NT2/D1 (cell line): ENCODE measurements at regions not wholly inside any gene's neighbourhood (a gene's known extent, or its start where the extent isn't known, plus 50 kb on each side); places are given as distances from the start of the nearest gene placed in this dataset.
"Not testable (repeated sequence)": the region's sequence is repeated elsewhere in the genome, so short reads cannot be mapped to it uniquely, and the experiment has no call there.

Experiments used
- DNase-seq: peaks from one replicate; pipeline ENCODE4 v3.0.0-alpha.2; 2011; ENCODE audit warnings: low read depth, low spot score
- H3K27me3 ChIP-seq: 2 replicates; pipeline ENCODE4 v1.6.0; 2011; ENCODE audit warnings: mild to moderate bottlenecking; ENCODE audit not compliant: insufficient read length, insufficient read depth
- H3K36me3 ChIP-seq: 2 replicates; pipeline ENCODE4 v1.6.1; 2011; ENCODE audit warnings: mild to moderate bottlenecking, low read length, mixed read lengths; ENCODE audit not compliant: insufficient read depth, insufficient read length
- H3K4me1 ChIP-seq: 2 replicates; pipeline ENCODE4 v1.5.1; 2011; ENCODE audit not compliant: insufficient read depth, insufficient read length
- H3K4me3 ChIP-seq: 2 replicates; pipeline ENCODE4 v1.5.1; 2011; ENCODE audit warnings: low read depth; ENCODE audit not compliant: insufficient read length
- H3K9ac ChIP-seq: 2 replicates; pipeline ENCODE4 v1.6.0; 2011; ENCODE audit warnings: low read depth; ENCODE audit not compliant: insufficient read length
- H3K9me3 ChIP-seq: 2 replicates; pipeline ENCODE4 v1.5.1; 2011; ENCODE audit warnings: mild to moderate bottlenecking, low read length; ENCODE audit not compliant: insufficient read depth
- SUZ12 ChIP-seq: IDR thresholded peaks from 2 replicates; pipeline ENCODE4 v1.6.1; 2011; ENCODE audit not compliant: insufficient read length, insufficient read depth; ENCODE audit errors: extremely low read depth
- YY1 ChIP-seq: IDR thresholded peaks from 2 replicates; pipeline ENCODE4 v1.6.1; 2011; ENCODE audit not compliant: insufficient read length, insufficient read depth
- ZNF274 ChIP-seq: IDR thresholded peaks from 2 replicates; pipeline ENCODE4 v1.6.1; 2011; ENCODE audit warnings: mild to moderate bottlenecking, low read depth, low read length

DNA sequence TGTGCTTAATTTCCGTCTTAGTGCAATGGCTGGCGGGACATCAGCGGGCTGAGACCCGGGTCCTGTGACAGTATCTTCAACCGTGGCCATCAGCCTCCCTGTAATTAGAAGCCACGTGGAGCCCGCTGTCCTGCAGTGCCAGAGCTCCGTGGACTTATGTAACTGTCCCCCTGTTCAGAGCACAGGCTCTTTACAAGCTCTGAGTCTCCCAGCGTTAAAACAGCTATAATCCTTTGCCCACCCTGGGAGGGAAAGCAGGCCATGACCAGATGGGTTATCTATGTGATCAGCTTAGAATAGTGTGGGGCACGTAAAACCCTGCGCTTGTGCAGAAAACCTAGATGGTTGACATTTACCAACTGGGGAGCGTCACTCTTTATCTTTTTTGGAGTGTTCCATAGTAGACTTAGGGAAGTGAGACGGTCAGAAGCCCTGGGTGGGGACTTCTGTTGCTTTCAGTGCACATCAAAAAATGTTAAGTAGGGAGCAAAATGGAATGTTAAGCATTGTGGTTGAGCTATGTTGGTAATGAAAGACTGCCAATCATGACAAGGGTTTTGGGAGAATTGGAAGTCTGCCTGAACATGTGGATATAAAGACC, 103.5 kb upstream of the CADM1 start:
- no peak for TF ChIP-seq ZNF274
- TF ChIP-seq SUZ12 = no peak
- no peak for TF ChIP-seq YY1
- no peak for DNase-seq

DNA sequence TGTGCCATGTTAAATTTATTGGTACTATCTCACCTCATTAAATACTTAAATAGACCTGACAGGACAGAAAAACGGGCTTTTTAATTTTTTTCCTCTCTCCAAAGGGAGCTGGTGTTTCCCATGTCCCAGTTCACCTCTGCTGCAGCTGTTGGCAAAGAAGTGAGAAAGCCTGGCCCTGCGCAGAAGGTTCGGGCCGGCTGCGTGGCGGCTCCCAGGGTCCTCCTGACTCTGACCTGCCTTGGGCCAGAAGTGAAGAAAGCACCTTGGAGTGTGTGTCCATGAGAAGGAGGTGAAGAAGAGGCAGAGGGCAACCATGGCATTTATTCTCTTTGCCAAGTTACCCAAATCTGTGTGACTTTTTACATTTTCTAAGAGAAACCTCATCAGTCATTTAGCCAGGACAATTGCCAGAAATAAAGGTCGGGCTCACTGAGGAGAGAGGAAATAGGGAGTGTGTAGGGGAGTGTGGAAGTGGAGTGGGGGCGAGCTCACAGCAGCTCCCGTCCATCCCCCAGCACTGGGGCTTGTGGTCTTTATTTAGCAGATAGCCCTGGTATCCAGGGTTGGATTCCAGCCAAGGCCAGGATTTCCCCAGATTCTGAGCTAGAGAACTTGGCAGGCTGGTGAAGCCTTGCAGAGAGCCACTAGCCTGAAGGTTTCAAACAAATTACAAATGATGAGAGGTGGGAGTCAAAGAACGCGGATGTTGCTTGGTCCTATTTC, 102.4 kb upstream of the CADM1 start:
- no peak overlapping the region for H3K9ac ChIP-seq
- H3K27me3 ChIP-seq = no peaks in the 10 kb centered on the region
- H3K36me3 ChIP-seq = no peaks in the 10 kb centered on the region
- no peaks in the 10 kb centered on the region for H3K9me3 ChIP-seq
- DNase-seq = no peak
- no peaks in the 10 kb centered on the region for H3K4me1 ChIP-seq
- H3K4me3 ChIP-seq = no peak overlapping the region
- TF ChIP-seq ZNF274 = no peak
- TF ChIP-seq YY1 = no peak
- no peak for TF ChIP-seq SUZ12

More for the DNA sequence above, 103.5 kb upstream of the CADM1 start:
- H3K36me3 ChIP-seq = no peaks in the 10 kb centered on the region
- H3K4me1 ChIP-seq = no peaks in the 10 kb centered on the region
- no peaks in the 10 kb centered on the region for H3K9me3 ChIP-seq
- no peak overlapping the region for H3K4me3 ChIP-seq
- no peak overlapping the region for H3K9ac ChIP-seq
- no peaks in the 10 kb centered on the region for H3K27me3 ChIP-seq

GRCh38 chr11:115605871-115606497, 101.8 kb upstream of the CADM1 start:
- DNase-seq = no peak
- Histone ChIP-seq H3K4me1 (no peaks in the 10 kb centered on the region), H3K36me3 (no peaks in the 10 kb centered on the region), H3K4me3 (no peak overlapping the region), H3K9me3 (no peaks in the 10 kb centered on the region), H3K27me3 (no peaks in the 10 kb centered on the region), H3K9ac (no peak overlapping the region)
- TF ChIP-seq SUZ12 (no peak), ZNF274 (no peak), YY1 (no peak)

DNA sequence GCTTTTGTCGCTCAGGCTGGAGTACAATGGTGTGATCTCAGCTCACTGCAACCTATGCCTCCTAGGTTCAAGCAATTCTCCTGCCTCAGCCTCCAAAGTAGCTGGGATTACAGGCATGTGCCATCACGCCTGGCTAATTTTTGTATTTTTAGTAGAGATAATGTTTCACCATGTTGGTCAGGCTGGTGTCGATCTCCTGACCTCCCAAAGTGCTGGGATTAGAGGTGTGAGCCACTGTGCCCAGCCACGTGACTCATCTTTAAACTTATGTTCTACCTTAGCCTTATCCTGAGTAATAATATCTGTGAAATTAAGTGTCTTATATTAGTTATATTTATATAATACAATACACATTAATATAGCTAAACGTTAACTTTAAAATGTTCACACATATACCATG, 101.2 kb upstream of the CADM1 start:
- not testable (repeated sequence) for H3K9me3 ChIP-seq, DNase-seq, H3K36me3 ChIP-seq, H3K9ac ChIP-seq, H3K4me1 ChIP-seq, H3K4me3 ChIP-seq, H3K27me3 ChIP-seq

DNA sequence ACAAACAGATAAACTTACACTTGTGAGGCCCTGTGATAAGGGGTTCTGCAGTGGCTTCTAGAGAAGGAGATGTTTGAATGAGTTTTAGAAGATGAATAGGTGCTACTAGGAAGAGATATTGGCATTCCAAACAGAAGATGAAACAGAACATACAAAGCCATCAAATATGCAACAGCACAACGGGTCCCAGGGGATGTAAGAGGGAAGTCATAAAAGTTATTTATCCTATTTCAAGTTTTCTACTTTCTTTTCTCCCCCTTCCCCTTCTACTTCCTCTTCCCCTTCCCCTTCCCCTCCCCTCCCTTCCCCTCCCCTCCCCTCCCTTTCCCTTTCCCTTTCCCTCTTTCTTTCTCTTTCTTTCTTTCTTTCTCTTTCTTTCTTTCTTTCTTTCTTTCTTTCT, 94.9 kb upstream of the CADM1 start:
- Histone ChIP-seq H3K9me3 (no peaks in the 10 kb centered on the region), H3K36me3 (no peaks in the 10 kb centered on the region), H3K4me3 (no peak overlapping the region), H3K9ac (no peak overlapping the region), H3K4me1 (no peaks in the 10 kb centered on the region), H3K27me3 (no peaks in the 10 kb centered on the region)
- no peak for DNase-seq
- no peak for TF ChIP-seq YY1
- no peak for TF ChIP-seq SUZ12
- no peak for TF ChIP-seq ZNF274

DNA sequence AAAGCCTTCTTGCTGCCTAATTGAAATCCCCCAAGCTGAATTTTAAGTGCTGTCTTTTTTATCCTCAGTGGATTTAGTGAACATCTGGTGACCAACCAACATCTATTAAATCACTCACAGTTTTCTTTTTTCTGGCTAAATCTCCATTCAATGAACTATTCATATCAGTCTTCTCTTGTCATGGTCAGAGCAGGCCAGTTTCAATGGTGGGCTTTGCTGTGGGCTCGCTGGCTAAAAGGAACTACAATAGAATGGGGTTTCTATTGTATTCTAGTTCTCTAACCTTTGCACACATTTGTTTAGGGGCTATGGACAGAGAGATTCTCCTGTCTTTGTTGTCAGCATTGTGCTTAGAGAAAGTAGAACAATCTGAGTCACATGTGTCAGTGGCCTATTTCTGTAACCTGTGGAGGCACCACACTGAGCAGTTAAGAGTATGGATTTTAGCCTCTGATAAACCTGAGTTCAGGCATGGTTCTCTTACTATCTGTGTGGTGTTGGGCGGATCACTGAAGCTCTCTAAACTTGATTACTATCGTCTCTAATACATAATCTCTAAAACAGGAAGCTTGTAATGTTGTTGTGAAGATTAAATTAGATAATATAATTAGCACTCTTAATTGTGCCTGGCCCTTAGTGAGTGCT, 94.2 kb upstream of the CADM1 start:
- no peaks in the 10 kb centered on the region for H3K27me3 ChIP-seq
- no peak for TF ChIP-seq ZNF274
- no peak for TF ChIP-seq SUZ12
- TF ChIP-seq YY1 = no peak
- DNase-seq = no peak

GRCh38 chr11:115591380-115591779, 87.2 kb upstream of the CADM1 start:
- Histone ChIP-seq H3K9me3 (peaks cover 13% of the 10 kb centered on the region; the same call in 1 of the 2 replicates), H3K4me1 (no peaks in the 10 kb centered on the region), H3K9ac (no peak overlapping the region), H3K27me3 (no peaks in the 10 kb centered on the region), H3K36me3 (no peaks in the 10 kb centered on the region), H3K4me3 (no peak overlapping the region)
- TF ChIP-seq YY1 (no peak), SUZ12 (no peak)
- DNase-seq = no peak

More for the DNA sequence above, 94.2 kb upstream of the CADM1 start:
- Histone ChIP-seq H3K36me3 (no peaks in the 10 kb centered on the region), H3K4me3 (no peak overlapping the region), H3K4me1 (no peaks in the 10 kb centered on the region), H3K9me3 (no peaks in the 10 kb centered on the region), H3K9ac (no peak overlapping the region)
